PC-3 (cell line): ENCODE measurements at regions not wholly inside any gene's neighbourhood (a gene's known extent, or its start where the extent isn't known, plus 50 kb on each side); places are given as distances from the start of the nearest gene placed in this dataset.

Experiments
- ATAC-seq: fragments of 200-7000 bp; cut with Tn5 transposase; 2 replicates; pipeline ENCODE4 v1.9.1; 2020; ENCODE audit warnings: mild to moderate bottlenecking, moderate library complexity
- BruUV-seq: library from RNA; stranded (reverse); fragments of 400-500 nt; replicated peaks from 2 replicates; lab custom pipeline; 2021; lab: Mats Ljungman, UMichigan
- CTCF ChIA-PET: fragments of 300-600 bp; sonication (Branson Sonifier 250); formaldehyde crosslinking; loops from one replicate; lab custom pipeline; 2022; ENCODE audit warnings: antibody characterized with exemption; lab: Charles Lee
- POLR2A ChIA-PET: fragments of 300-600 bp; sonication (Branson Sonifier 250); formaldehyde crosslinking; loops from one replicate; lab custom pipeline; 2022; ENCODE audit warnings: antibody characterized with exemption; ENCODE audit not compliant: unreplicated experiment; lab: Charles Lee
- DNase-seq: peaks from one replicate; pipeline ENCODE4 v3.0.0-alpha.2; 2015
- H2AFZ ChIP-seq: fragments of 300-600 bp; sonication (generic); 2 replicates; pipeline ENCODE4 v1.6.0; 2016; ENCODE audit warnings: antibody characterized with exemption, low read length
- H3F3A ChIP-seq: fragments of 300-600 bp; sonication (generic); one replicate; pipeline ENCODE4 v1.6.0; 2017; ENCODE audit warnings: antibody characterized with exemption, low read length, control low read depth, mild to moderate bottlenecking; ENCODE audit not compliant: unreplicated experiment
- H3K27ac ChIP-seq: fragments of 300-600 bp; sonication (generic); 2 replicates; pipeline ENCODE4 v1.5.1; 2016; ENCODE audit warnings: mild to moderate bottlenecking, low read length
- H3K27me3 ChIP-seq: fragments of 300-600 bp; sonication (generic); 2 replicates; pipeline ENCODE4 v1.6.1; 2016; ENCODE audit warnings: low read length, mixed read lengths
- H3K36me3 ChIP-seq: fragments of 300-600 bp; sonication (generic); 2 replicates; pipeline ENCODE4 v1.6.1; 2016; ENCODE audit warnings: low read depth, mixed run types, low read length, mixed read lengths
- H3K4me1 ChIP-seq: fragments of 300-600 bp; sonication (generic); 2 replicates; pipeline ENCODE4 v1.5.1; 2016; ENCODE audit warnings: low read length; ENCODE audit not compliant: insufficient read depth
- H3K4me2 ChIP-seq: fragments of 300-600 bp; sonication (generic); 2 replicates; pipeline ENCODE4 v1.6.0; 2016; ENCODE audit warnings: low read length
- H3K4me3 ChIP-seq: fragments of 300-600 bp; sonication (generic); 2 replicates; pipeline ENCODE4 v1.5.1; 2016; ENCODE audit warnings: mild to moderate bottlenecking, low read length, mixed read lengths
- H3K79me2 ChIP-seq: fragments of 300-600 bp; sonication (generic); 2 replicates; pipeline ENCODE4 v1.6.1; 2017; ENCODE audit warnings: low read length, mixed read lengths
- H3K9ac ChIP-seq: fragments of 300-600 bp; sonication (generic); 2 replicates; pipeline ENCODE4 v1.6.0; 2016; ENCODE audit warnings: mild to moderate bottlenecking, low read length
- H3K9me2 ChIP-seq: fragments of 300-600 bp; sonication (generic); replicated peaks from 2 replicates; pipeline ENCODE4 v1.6.1; 2016; ENCODE audit warnings: mixed run types, low read length, mixed read lengths
- H3K9me3 ChIP-seq: fragments of 300-600 bp; sonication (generic); 2 replicates; pipeline ENCODE4 v1.6.1; 2016; ENCODE audit warnings: low read length, mixed read lengths
- H4K20me1 ChIP-seq: fragments of 300-600 bp; sonication (generic); 2 replicates; pipeline ENCODE4 v1.6.1; 2016; ENCODE audit warnings: low read length, mixed read lengths
- EZH2 ChIP-seq: fragments of 300-600 bp; sonication (generic); IDR thresholded peaks from one replicate; pipeline ENCODE4 v1.6.1; 2017; ENCODE audit warnings: antibody characterized with exemption, mild to moderate bottlenecking, low read length; ENCODE audit not compliant: unreplicated experiment
- EZH2phosphoT487 ChIP-seq: fragments of 300-600 bp; sonication (generic); IDR thresholded peaks from 2 replicates; pipeline ENCODE4 v1.6.1; 2018; ENCODE audit warnings: mild to moderate bottlenecking, antibody characterized with exemption, low read length, borderline replicate concordance
- intact Hi-C: fragments of 100-400 bp; cut with micrococcal nuclease; formaldehyde crosslinking; loops from 2 replicates; pipeline ENCODE4 v1.9.0; 2023
- TF ChIP-seq, protein P1 (sequence below): fragments of 300-600 bp; sonication (generic); conservative IDR thresholded peaks from 2 replicates; pipeline ENCODE4 v1.5.1; 2017; ENCODE audit warnings: antibody characterized with exemption, low read depth, mild to moderate bottlenecking, low read length

DNA sequence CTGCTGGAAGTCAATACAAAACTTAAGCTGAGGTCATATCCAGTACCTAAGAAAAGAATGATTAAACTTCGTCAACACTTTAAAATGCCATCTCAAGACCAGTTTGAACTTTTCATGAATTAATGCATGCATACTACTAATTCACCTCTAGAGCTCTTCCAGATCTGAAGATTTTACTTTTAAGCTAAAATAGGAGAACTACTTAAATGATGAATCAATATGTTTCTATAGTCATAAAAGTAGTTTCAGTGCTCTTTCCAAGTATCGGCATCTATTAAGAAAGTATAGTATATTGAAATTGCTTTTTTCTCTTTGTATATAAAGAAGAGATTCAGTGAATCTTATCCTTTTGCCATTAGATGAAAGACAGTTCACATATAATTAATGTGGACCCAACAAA lies 1123.9 kb downstream of the PCDH9 start:
- ChIA-PET CTCF (no interaction called here), POLR2A (interaction anchor here (0.5 kb wide), 1 partner anchor 859 kb away, joined by 3 read pairs; no protein-coding TSS in a partner anchor)
- TF ChIP-seq, protein P1, sequence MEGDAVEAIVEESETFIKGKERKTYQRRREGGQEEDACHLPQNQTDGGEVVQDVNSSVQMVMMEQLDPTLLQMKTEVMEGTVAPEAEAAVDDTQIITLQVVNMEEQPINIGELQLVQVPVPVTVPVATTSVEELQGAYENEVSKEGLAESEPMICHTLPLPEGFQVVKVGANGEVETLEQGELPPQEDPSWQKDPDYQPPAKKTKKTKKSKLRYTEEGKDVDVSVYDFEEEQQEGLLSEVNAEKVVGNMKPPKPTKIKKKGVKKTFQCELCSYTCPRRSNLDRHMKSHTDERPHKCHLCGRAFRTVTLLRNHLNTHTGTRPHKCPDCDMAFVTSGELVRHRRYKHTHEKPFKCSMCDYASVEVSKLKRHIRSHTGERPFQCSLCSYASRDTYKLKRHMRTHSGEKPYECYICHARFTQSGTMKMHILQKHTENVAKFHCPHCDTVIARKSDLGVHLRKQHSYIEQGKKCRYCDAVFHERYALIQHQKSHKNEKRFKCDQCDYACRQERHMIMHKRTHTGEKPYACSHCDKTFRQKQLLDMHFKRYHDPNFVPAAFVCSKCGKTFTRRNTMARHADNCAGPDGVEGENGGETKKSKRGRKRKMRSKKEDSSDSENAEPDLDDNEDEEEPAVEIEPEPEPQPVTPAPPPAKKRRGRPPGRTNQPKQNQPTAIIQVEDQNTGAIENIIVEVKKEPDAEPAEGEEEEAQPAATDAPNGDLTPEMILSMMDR, result no peak
- TF ChIP-seq EZH2 (no peak), EZH2phosphoT487 (no peak)
- Histone ChIP-seq H3K9me3 (no peaks in the 10 kb centered on the region), H3K9ac (no peak overlapping the region), H3K36me3 (no peaks in the 10 kb centered on the region), H3F3A (no peaks in the 10 kb centered on the region), H3K27me3 (no peaks in the 10 kb centered on the region), H3K9me2 (no peaks in the 10 kb centered on the region), H3K27ac (no peak overlapping the region), H3K4me1 (no peaks in the 10 kb centered on the region), H2AFZ (no peak overlapping the region), H3K4me3 (no peak overlapping the region), H4K20me1 (no peaks in the 10 kb centered on the region), H3K79me2 (no peaks in the 10 kb centered on the region), H3K4me2 (no peak overlapping the region)
- BruUV-seq, result no TSS peak
- ATAC-seq, result no peak
- intact Hi-C loops, result no loop called here
- no peak for DNase-seq

- TF ChIP-seq, protein P1, result no peak
- TF ChIP-seq EZH2 (no peak), EZH2phosphoT487 (no peak)
- DNase-seq (no peak), ATAC-seq (no peak)
- Histone ChIP-seq H3K36me3 (no peaks in the 10 kb centered on the region), H3K27me3 (no peaks in the 10 kb centered on the region), H3K9ac (no peak overlapping the region), H3K4me3 (no peak overlapping the region), H3K4me1 (peaks cover 5% of the 10 kb centered on the region; the same call in 1 of the 2 replicates), H3K27ac (no peak overlapping the region), H4K20me1 (no peaks in the 10 kb centered on the region), H3K9me2 (no peaks in the 10 kb centered on the region), H3K79me2 (no peaks in the 10 kb centered on the region), H3F3A (no peaks in the 10 kb centered on the region), H3K4me2 (no peak overlapping the region), H2AFZ (no peak overlapping the region), H3K9me3 (no peaks in the 10 kb centered on the region)
- CTCF ChIA-PET, result no interaction called here
- POLR2A ChIA-PET, result no interaction called here
- intact Hi-C loops, result no loop called here
- no TSS peak for BruUV-seq
Measured at GRCh38 chr13:66102864-66103263, 1127.3 kb downstream of the PCDH9 start.

- ChIA-PET POLR2A (interaction anchor here (0.5 kb wide), 1 partner anchor 30 kb away, joined by 4 read pairs; no protein-coding TSS in a partner anchor), CTCF (no interaction called here)
- TF ChIP-seq EZH2phosphoT487 (no peak), EZH2 (no peak)
- Histone ChIP-seq H2AFZ (no peak overlapping the region), H3K27ac (no peak overlapping the region), H4K20me1 (no peaks in the 10 kb centered on the region), H3K4me3 (no peak overlapping the region), H3K9ac (no peak overlapping the region), H3K36me3 (no peaks in the 10 kb centered on the region), H3K4me1 (peaks cover 5% of the 10 kb centered on the region; the same call in 1 of the 2 replicates), H3K9me2 (no peaks in the 10 kb centered on the region), H3K27me3 (no peaks in the 10 kb centered on the region), H3K9me3 (no peaks in the 10 kb centered on the region), H3K79me2 (no peaks in the 10 kb centered on the region), H3F3A (no peaks in the 10 kb centered on the region), H3K4me2 (no peak overlapping the region)
- DNase-seq (no peak), ATAC-seq (no peak)
- intact Hi-C loops, result no loop called here
- BruUV-seq, result no TSS peak
Measured at GRCh38 chr13:66099825-66100224, 1130.3 kb downstream of the PCDH9 start.
